Body of pancreas (tissue), 4 donors: ENCODE measurements at regions not wholly inside any gene's neighbourhood (a gene's known extent, or its start where the extent isn't known, plus 50 kb on each side); places are given as distances from the start of the nearest gene placed in this dataset.
"Not testable (repeated sequence)": the region's sequence is repeated elsewhere in the genome, so short reads cannot be mapped to it uniquely, and the experiment has no call there.

Experiments
- ATAC-seq: fragments of 150-250 bp; one replicate; pipeline ENCODE4 v1.9.1; 2016
- DNase-seq, 4 donors: peaks; one replicate each; pipeline ENCODE4 v3.0.0-alpha.2; 2019
- H3K27ac ChIP-seq, 4 donors: fragments of 200-600 bp; sonication (generic); 1 replicate in 3 of 4; 2 replicates in 1 of 4; pipeline versions ENCODE4 v1.5.1 to v1.6.1; 2016 to 2019; ENCODE audit warnings: mild to moderate bottlenecking in 1 of 4, mixed read lengths in 1 of 4, moderate library complexity in 1 of 4
- H3K27me3 ChIP-seq, 2 donors: fragments of 200-600 bp; sonication (generic); one replicate each; pipeline ENCODE4 v1.6.0; 2016; ENCODE audit warnings: mild to moderate bottlenecking in 1 of 2
- H3K36me3 ChIP-seq, 2 donors: fragments of 200-600 bp; sonication (generic); replicated peaks in 1 of 2; 2 replicates each; pipeline ENCODE4 v1.5.1; 2016; ENCODE audit warnings: low read depth in 2 of 2; ENCODE audit not compliant: insufficient read depth in 1 of 2
- H3K4me1 ChIP-seq: fragments of 200-600 bp; sonication (generic); one replicate; pipeline ENCODE4 v1.6.0; 2016
- H3K4me3 ChIP-seq, 2 donors: fragments of 200-600 bp; sonication (generic); 1 replicate in 1 of 2; 2 replicates in 1 of 2; pipeline ENCODE4 v1.5.1; 2016 to 2019
- H3K9me3 ChIP-seq, 3 donors: fragments of 200-600 bp; sonication (generic); 1 replicate in 2 of 3; 2 replicates in 1 of 3; pipeline ENCODE4 v1.5.1; 2016
- POLR2A ChIP-seq, 3 donors: fragments of 450-650 bp; IDR thresholded peaks; one replicate each; pipeline ENCODE4 v1.6.1; 2016; ENCODE audit warnings: antibody characterized with exemption in 3 of 3, mild to moderate bottlenecking in 2 of 3
- WGBS, 2 donors: methylation state at CpG; one replicate each; pipeline ENCODE4 v1.1.5; 2017; 5-methylcytosine and 5-hydroxymethylcytosine counted together
- intact Hi-C: fragments of 100-400 bp; cut with DNase I; formaldehyde crosslinking; loops from one replicate; pipeline ENCODE4 v1.15.1; 2023

GRCh38 chrY:18599606-18600005 lies 53.1 kb downstream of the HSFY1 start:
- intact Hi-C loops, H3K4me1 ChIP-seq, H3K9me3 ChIP-seq, DNase-seq, H3K4me3 ChIP-seq, H3K27me3 ChIP-seq, ATAC-seq, H3K27ac ChIP-seq, H3K36me3 ChIP-seq: not testable (repeated sequence)
- WGBS, 2 donors, result no CpG with 5 or more reads among the region's 5 CpGs

DNA sequence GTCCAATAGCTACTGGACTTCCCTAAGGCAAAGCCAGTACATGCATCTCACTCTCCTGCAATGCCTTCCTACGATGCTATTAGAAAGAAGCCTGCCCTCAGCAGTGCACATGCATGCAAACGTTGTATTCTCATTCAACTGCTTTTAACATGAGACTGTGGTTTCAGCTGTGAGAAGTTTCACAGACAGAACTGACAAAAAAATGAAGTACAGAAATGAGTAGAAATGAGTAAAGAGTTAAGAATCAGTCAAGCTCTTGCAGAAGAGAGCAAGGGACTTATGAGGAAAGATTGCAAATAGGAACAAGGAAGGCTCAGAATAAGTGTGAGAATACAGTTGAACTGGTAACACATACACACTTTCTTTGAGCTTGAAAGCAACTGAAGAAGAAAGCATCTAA lies 54.8 kb downstream of the HSFY1 start:
- no CpG with 5 or more reads among the region's 2 CpGs for WGBS, 2 donors
- H3K27me3 ChIP-seq, intact Hi-C loops, H3K4me1 ChIP-seq, H3K9me3 ChIP-seq, DNase-seq, H3K4me3 ChIP-seq, H3K36me3 ChIP-seq, H3K27ac ChIP-seq, ATAC-seq: not testable (repeated sequence)

- H3K4me1 ChIP-seq, H3K27ac ChIP-seq, H3K4me3 ChIP-seq, DNase-seq, H3K36me3 ChIP-seq, H3K9me3 ChIP-seq, ATAC-seq, intact Hi-C loops, H3K27me3 ChIP-seq: not testable (repeated sequence)
- WGBS, 2 donors, result no CpG with 5 or more reads among the region's 5 CpGs
Observed at GRCh38 chrY:18606251-18606650, 59.7 kb downstream of the HSFY1 start.

GRCh38 chrY:18608205-18608604 lies 61.7 kb downstream of the HSFY1 start:
- H3K36me3 ChIP-seq, H3K4me1 ChIP-seq, H3K27ac ChIP-seq, H3K4me3 ChIP-seq, H3K27me3 ChIP-seq, ATAC-seq, intact Hi-C loops, DNase-seq, H3K9me3 ChIP-seq: not testable (repeated sequence)
- no CpG with 5 or more reads among the region's 4 CpGs for WGBS, 2 donors

GRCh38 chrY:18615809-18616208 lies 69.3 kb downstream of the HSFY1 start:
- DNase-seq, H3K4me1 ChIP-seq, H3K4me3 ChIP-seq, H3K27ac ChIP-seq, intact Hi-C loops, H3K27me3 ChIP-seq, H3K9me3 ChIP-seq, H3K36me3 ChIP-seq, ATAC-seq: not testable (repeated sequence)
- WGBS, 2 donors, result no CpG with 5 or more reads among the region's 1 CpG

GRCh38 chrY:18629805-18630516 lies 83.4 kb downstream of the HSFY1 start:
- H3K9me3 ChIP-seq, H3K4me1 ChIP-seq, ATAC-seq, DNase-seq, H3K27me3 ChIP-seq, H3K36me3 ChIP-seq, H3K27ac ChIP-seq, H3K4me3 ChIP-seq, intact Hi-C loops: not testable (repeated sequence)
- no CpG with 5 or more reads among the region's 9 CpGs for WGBS, 2 donors

DNA sequence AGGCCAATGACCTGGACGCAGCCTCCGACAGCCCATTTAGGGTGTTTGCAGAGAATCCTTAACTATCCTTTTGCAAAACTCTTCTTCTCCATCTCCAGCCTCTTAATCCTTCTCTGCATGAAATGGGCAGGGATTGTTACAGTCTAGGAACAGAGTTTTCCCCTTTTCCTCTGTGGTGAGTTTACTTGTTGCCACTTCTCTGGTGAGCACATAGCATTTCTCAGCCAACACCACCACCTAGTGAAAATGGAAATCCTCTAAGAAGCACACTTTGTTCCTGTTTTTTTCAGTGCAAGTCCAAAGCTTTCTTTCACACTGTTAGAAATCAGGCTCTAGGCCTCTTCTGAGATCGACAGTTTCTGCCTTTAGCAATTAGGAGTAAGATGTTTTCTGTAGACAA lies 84.1 kb downstream of the HSFY1 start:
- H3K4me1 ChIP-seq, intact Hi-C loops, H3K27me3 ChIP-seq, ATAC-seq, H3K27ac ChIP-seq, H3K9me3 ChIP-seq, H3K36me3 ChIP-seq, H3K4me3 ChIP-seq, DNase-seq: not testable (repeated sequence)
- no CpG with 5 or more reads among the region's 3 CpGs for WGBS, 2 donors

- H3K4me3 ChIP-seq, H3K27me3 ChIP-seq, H3K9me3 ChIP-seq, H3K4me1 ChIP-seq, DNase-seq, ATAC-seq, intact Hi-C loops, H3K36me3 ChIP-seq, H3K27ac ChIP-seq: not testable (repeated sequence)
- no CpG with 5 or more reads among the region's 7 CpGs for WGBS, 2 donors
Observed at GRCh38 chrY:18631610-18632009, 85.1 kb downstream of the HSFY1 start.

- Histone ChIP-seq H3K4me1 (no peaks in the 10 kb centered on the region), H3K4me3 (no peak overlapping the region), H3K36me3 (no peaks in the 10 kb centered on the region), H3K9me3 (no peaks in the 10 kb centered on the region), H3K27ac (no peak overlapping the region), H3K27me3 (no peaks in the 10 kb centered on the region)
- intact Hi-C loops, result no loop called here
- DNase-seq (no peak), ATAC-seq (no peak)
- TF ChIP-seq POLR2A (IDR thresholded peaks at IDR 0.05), result no peak
- 88 to 96% methylated on average over 2 of the region's 2 CpGs for WGBS, 2 donors
Observed at GRCh38 chrY:18650746-18651145, 104.2 kb downstream of the HSFY1 start.
